ENCODE measurements at regions not wholly inside any gene's neighbourhood (a gene's known extent, or its start where the extent isn't known, plus 50 kb on each side); places are given as distances from the start of the nearest gene placed in this dataset.

- TF ChIP-seq EZH2phosphoT487 (IDR thresholded peaks at IDR 0.05; ENCODE audit: low read depth, severe bottlenecking, unreplicated experiment) (no peak), CTCF (IDR thresholded peaks at IDR 0.05; ENCODE audit: poor library complexity) (no peak)
These were observed 88.1 kb upstream of the KLF7 start for GRCh38 chr2:207253666-207254345.
